ENCODE measurements at regions not wholly inside any gene's neighbourhood (a gene's known extent, or its start where the extent isn't known, plus 50 kb on each side); places are given as distances from the start of the nearest gene placed in this dataset.

- Histone ChIP-seq H3K36me3 (ENCODE audit: insufficient read depth in 1 of 2, low read depth in 1 of 2) (no peaks in the 10 kb centered on the region), H3K27ac (no peak overlapping the region), H3K4me3 (no peak overlapping the region), H3K4me1 (no peaks in the 10 kb centered on the region), H3K27me3 (ENCODE audit: insufficient read depth in 3 of 3, low read length in 2 of 3) (no peaks in the 10 kb centered on the region), H3K9me3 (peaks cover 5% of the 10 kb centered on the region)
- TF ChIP-seq, protein P1, sequence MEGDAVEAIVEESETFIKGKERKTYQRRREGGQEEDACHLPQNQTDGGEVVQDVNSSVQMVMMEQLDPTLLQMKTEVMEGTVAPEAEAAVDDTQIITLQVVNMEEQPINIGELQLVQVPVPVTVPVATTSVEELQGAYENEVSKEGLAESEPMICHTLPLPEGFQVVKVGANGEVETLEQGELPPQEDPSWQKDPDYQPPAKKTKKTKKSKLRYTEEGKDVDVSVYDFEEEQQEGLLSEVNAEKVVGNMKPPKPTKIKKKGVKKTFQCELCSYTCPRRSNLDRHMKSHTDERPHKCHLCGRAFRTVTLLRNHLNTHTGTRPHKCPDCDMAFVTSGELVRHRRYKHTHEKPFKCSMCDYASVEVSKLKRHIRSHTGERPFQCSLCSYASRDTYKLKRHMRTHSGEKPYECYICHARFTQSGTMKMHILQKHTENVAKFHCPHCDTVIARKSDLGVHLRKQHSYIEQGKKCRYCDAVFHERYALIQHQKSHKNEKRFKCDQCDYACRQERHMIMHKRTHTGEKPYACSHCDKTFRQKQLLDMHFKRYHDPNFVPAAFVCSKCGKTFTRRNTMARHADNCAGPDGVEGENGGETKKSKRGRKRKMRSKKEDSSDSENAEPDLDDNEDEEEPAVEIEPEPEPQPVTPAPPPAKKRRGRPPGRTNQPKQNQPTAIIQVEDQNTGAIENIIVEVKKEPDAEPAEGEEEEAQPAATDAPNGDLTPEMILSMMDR (IDR thresholded peaks at IDR 0.05), result no peak
- 59 to 68% (median 62%) methylated on average over 7 of the region's 7 CpGs for WGBS, 3 donors
- intact Hi-C loops (cut with DNase I), result no loop called here
- ATAC-seq, result no peak
- no peak for DNase-seq
Measured at GRCh38 chr18:42290318-42291307, 335.6 kb downstream of the PIK3C3 start.

DNA sequence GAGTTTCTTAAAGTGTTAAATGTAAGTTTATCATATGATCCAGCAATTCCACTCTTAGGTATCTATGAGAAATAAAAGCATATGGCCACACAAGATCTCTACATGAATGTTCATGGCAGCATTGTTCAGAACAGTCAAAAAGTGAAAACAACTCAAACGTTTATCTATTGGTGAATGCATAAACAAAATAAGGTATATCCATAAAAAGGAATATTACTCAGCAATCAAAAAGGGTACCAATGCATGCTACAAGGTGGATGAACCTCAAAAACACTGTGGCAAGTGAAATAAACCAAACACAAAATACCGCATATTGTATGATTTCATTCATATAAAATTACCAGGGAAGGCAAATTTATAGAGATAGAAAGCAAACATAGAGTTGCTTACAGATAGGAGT is 337.6 kb downstream of the PIK3C3 start:
- H3K27ac ChIP-seq, result no peak overlapping the region
- no peak overlapping the region for H3K4me3 ChIP-seq
- peaks cover 5% of the 10 kb centered on the region for H3K9me3 ChIP-seq
- intact Hi-C loops (cut with DNase I), result no loop called here
- TF ChIP-seq, protein P1 (IDR thresholded peaks at IDR 0.05), result no peak
- 83 to 93% (median 91%) methylated on average over 2 of the region's 2 CpGs for WGBS, 3 donors
- no peaks in the 10 kb centered on the region for H3K27me3 ChIP-seq (ENCODE audit: insufficient read depth in 3 of 3, low read length in 2 of 3)
- no peaks in the 10 kb centered on the region for H3K36me3 ChIP-seq (ENCODE audit: insufficient read depth in 1 of 2, low read depth in 1 of 2)
- no peak for ATAC-seq
- no peaks in the 10 kb centered on the region for H3K4me1 ChIP-seq
- no peak for DNase-seq

GRCh38 chr18:42296192-42296591 is 341.2 kb downstream of the PIK3C3 start:
- no peaks in the 10 kb centered on the region for H3K36me3 ChIP-seq (ENCODE audit: insufficient read depth in 1 of 2, low read depth in 1 of 2)
- no peak overlapping the region for H3K4me3 ChIP-seq
- no peaks in the 10 kb centered on the region for H3K27me3 ChIP-seq (ENCODE audit: insufficient read depth in 3 of 3, low read length in 2 of 3)
- no peak overlapping the region for H3K27ac ChIP-seq
- intact Hi-C loops (cut with DNase I), result no loop called here
- WGBS, 3 donors, result 94 to 99% (median 95%) methylated on average over 1 of the region's 1 CpG
- H3K9me3 ChIP-seq, result peaks cover 5% of the 10 kb centered on the region
- no peaks in the 10 kb centered on the region for H3K4me1 ChIP-seq
- no peak for ATAC-seq
- TF ChIP-seq, protein P1 (IDR thresholded peaks at IDR 0.05), result no peak
- DNase-seq, result no peak

GRCh38 chr18:42296723-42297122 is 341.7 kb downstream of the PIK3C3 start:
- Histone ChIP-seq H3K27me3 (ENCODE audit: insufficient read depth in 3 of 3, low read length in 2 of 3) (peaks cover 0 to 3% (median 0%) of the 10 kb centered on the region in 3 donors), H3K4me1 (no peaks in the 10 kb centered on the region), H3K27ac (no peak overlapping the region), H3K36me3 (ENCODE audit: insufficient read depth in 1 of 2, low read depth in 1 of 2) (no peaks in the 10 kb centered on the region), H3K4me3 (no peak overlapping the region), H3K9me3 (peaks cover 5% of the 10 kb centered on the region)
- TF ChIP-seq, protein P1 (IDR thresholded peaks at IDR 0.05), result no peak
- DNase-seq, result no peak
- ATAC-seq, result no peak
- intact Hi-C loops (cut with DNase I), result no loop called here

Data from psoas muscle (tissue), 7 donors.